Lower leg skin (tissue), 4 donors: ENCODE measurements at regions not wholly inside any gene's neighbourhood (a gene's known extent, or its start where the extent isn't known, plus 50 kb on each side); places are given as distances from the start of the nearest gene placed in this dataset.

Experiments
- DNase-seq, 2 donors: peaks; one replicate each; pipeline ENCODE4 v3.0.0-alpha.2; 2019; ENCODE audit warnings: low spot score in 2 of 2
- H3K4me3 ChIP-seq: fragments of 200-600 bp; sonication (generic); 2 replicates; pipeline ENCODE4 v1.5.1; 2017; ENCODE audit warnings: mild to moderate bottlenecking, low read depth; ENCODE audit not compliant: poor library complexity, severe bottlenecking
- CTCF ChIP-seq, 3 donors: fragments of 450-650 bp; IDR thresholded peaks; one replicate each; pipeline ENCODE4 v1.5.1; 2016; ENCODE audit warnings: antibody characterized with exemption in 3 of 3, mild to moderate bottlenecking in 3 of 3, moderate library complexity in 2 of 3
- POLR2A ChIP-seq, 2 donors: fragments of 450-650 bp; IDR thresholded peaks; one replicate each; pipeline ENCODE4 v1.6.1; 2016 to 2017; ENCODE audit warnings: antibody characterized with exemption in 2 of 2, mild to moderate bottlenecking in 1 of 2, moderate library complexity in 1 of 2
- WGBS, 2 donors: methylation state at CpG; one replicate each; pipeline ENCODE4 v1.1.5; 2018; 5-methylcytosine and 5-hydroxymethylcytosine counted together
- intact Hi-C: fragments of 100-400 bp; cut with DNase I; formaldehyde crosslinking; loops from one replicate; pipeline ENCODE4 v1.15.0; 2023; ENCODE audit warnings: low total_unique reads

GRCh38 chr6:157759028-157759427, 64.0 kb upstream of the SNX9 start:
- 84 to 91% methylated on average over 4 of the region's 4 CpGs for WGBS, 2 donors
- no peak for DNase-seq
- TF ChIP-seq CTCF (IDR thresholded peaks at IDR 0.05) (no peak), POLR2A (IDR thresholded peaks at IDR 0.05) (no peak)
- intact Hi-C loops: no loop called here
- H3K4me3 ChIP-seq: no peak overlapping the region

- no peak for TF ChIP-seq CTCF (IDR thresholded peaks at IDR 0.05)
- no peak overlapping the region for H3K4me3 ChIP-seq
- intact Hi-C loops: no loop called here
- no peak for DNase-seq
- 95% methylated on average over 6 of the region's 6 CpGs for WGBS, 2 donors
Observed at GRCh38 chr6:157760137-157760536, 62.9 kb upstream of the SNX9 start.

GRCh38 chr6:157760589-157761330, 62.3 kb upstream of the SNX9 start:
- no peak overlapping the region for H3K4me3 ChIP-seq
- DNase-seq: no peak
- 43 to 46% methylated on average over 7 of the region's 7 CpGs for WGBS, 2 donors
- TF ChIP-seq CTCF (IDR thresholded peaks at IDR 0.05): no peak
- TF ChIP-seq POLR2A (IDR thresholded peaks at IDR 0.05): no peak
- intact Hi-C loops: no loop called here

- H3K4me3 ChIP-seq: no peak overlapping the region
- no peak for TF ChIP-seq POLR2A (IDR thresholded peaks at IDR 0.05)
- no peak for TF ChIP-seq CTCF (IDR thresholded peaks at IDR 0.05)
- no peak for DNase-seq
- 73 to 77% methylated on average over 12 of the region's 12 CpGs for WGBS, 2 donors
- intact Hi-C loops: no loop called here
Observed at GRCh38 chr6:157761331-157761921, 61.6 kb upstream of the SNX9 start.

- DNase-seq: no peak
- no peak for TF ChIP-seq CTCF (IDR thresholded peaks at IDR 0.05)
- no peak for TF ChIP-seq POLR2A (IDR thresholded peaks at IDR 0.05)
- no peak overlapping the region for H3K4me3 ChIP-seq
- intact Hi-C loops: no loop called here
- 67 to 79% methylated on average over 13 of the region's 13 CpGs for WGBS, 2 donors
Observed at GRCh38 chr6:157761926-157762325, 61.1 kb upstream of the SNX9 start.

GRCh38 chr6:157762636-157763035, 60.4 kb upstream of the SNX9 start:
- intact Hi-C loops: no loop called here
- DNase-seq: no peak
- no peak overlapping the region for H3K4me3 ChIP-seq
- no peak for TF ChIP-seq POLR2A (IDR thresholded peaks at IDR 0.05)
- no peak for TF ChIP-seq CTCF (IDR thresholded peaks at IDR 0.05)
- WGBS, 2 donors: 57 to 60% methylated on average over 7 of the region's 7 CpGs
